Upper lobe of right lung (tissue), 1 donor: ENCODE measurements at regions not wholly inside any gene's neighbourhood (a gene's known extent, or its start where the extent isn't known, plus 50 kb on each side); places are given as distances from the start of the nearest gene placed in this dataset.

Experiments
- ATAC-seq: fragments of 200-7000 bp; cut with Tn5 transposase; one replicate; pipeline ENCODE4 v1.9.1; 2020; ENCODE audit warnings: mild to moderate bottlenecking, moderate library complexity
- DNase-seq: peaks from one replicate; pipeline ENCODE4 v3.0.0-alpha.2; 2020
- H3K27ac ChIP-seq: fragments of 200-600 bp; one replicate; pipeline ENCODE4 v1.8.0; 2022
- H3K27me3 ChIP-seq: fragments of 200-600 bp; one replicate; pipeline ENCODE4 v1.8.0; 2022; ENCODE audit warnings: mild to moderate bottlenecking
- H3K36me3 ChIP-seq: fragments of 200-600 bp; one replicate; pipeline ENCODE4 v1.8.0; 2022
- H3K4me1 ChIP-seq: fragments of 200-600 bp; one replicate; pipeline ENCODE4 v1.8.0; 2022
- H3K4me3 ChIP-seq: fragments of 200-600 bp; one replicate; pipeline ENCODE4 v1.8.0; 2022; ENCODE audit warnings: mild to moderate bottlenecking
- H3K9me3 ChIP-seq: fragments of 200-600 bp; one replicate; pipeline ENCODE4 v1.8.0; 2022
- CTCF ChIP-seq: fragments of 200-600 bp; IDR thresholded peaks from one replicate; pipeline ENCODE4 v1.8.0; 2022; ENCODE audit warnings: antibody characterized with exemption
- intact Hi-C: fragments of 100-400 bp; cut with DNase I; formaldehyde crosslinking; loops from one replicate; pipeline ENCODE4 v1.11.0; 2022
- donor health status: DM: no; HTN: yes; CAD: no; lungs with severe emphysema.

GRCh38 chr1:87702455-87702854 lies 373.8 kb downstream of the LMO4 start:
- Histone ChIP-seq H3K9me3 (no peaks in the 10 kb centered on the region), H3K36me3 (no peaks in the 10 kb centered on the region), H3K27me3 (no peaks in the 10 kb centered on the region), H3K4me1 (no peaks in the 10 kb centered on the region), H3K4me3 (no peak overlapping the region), H3K27ac (no peak overlapping the region)
- intact Hi-C loops = no loop called here
- no peak for ATAC-seq
- no peak for DNase-seq
- TF ChIP-seq CTCF = no peak

- no peaks in the 10 kb centered on the region for H3K4me1 ChIP-seq
- H3K27me3 ChIP-seq = no peaks in the 10 kb centered on the region
- H3K9me3 ChIP-seq = no peaks in the 10 kb centered on the region
- no peaks in the 10 kb centered on the region for H3K36me3 ChIP-seq
- intact Hi-C loops = no loop called here
- no peak overlapping the region for H3K4me3 ChIP-seq
- no peak overlapping the region for H3K27ac ChIP-seq
- ATAC-seq (no peak), DNase-seq (no peak)
- TF ChIP-seq CTCF = no peak
Observed at GRCh38 chr1:87705233-87705632, 376.6 kb downstream of the LMO4 start.

- Histone ChIP-seq H3K4me3 (no peak overlapping the region), H3K4me1 (no peaks in the 10 kb centered on the region), H3K27me3 (no peaks in the 10 kb centered on the region), H3K36me3 (no peaks in the 10 kb centered on the region), H3K9me3 (no peaks in the 10 kb centered on the region), H3K27ac (no peak overlapping the region)
- ATAC-seq (no peak), DNase-seq (no peak)
- intact Hi-C loops = no loop called here
- TF ChIP-seq CTCF = no peak
Observed at GRCh38 chr1:87706203-87706602, 377.5 kb downstream of the LMO4 start.

- no peak for DNase-seq
- intact Hi-C loops = no loop called here
- no peak for TF ChIP-seq CTCF
Observed at GRCh38 chr1:87706779-87707228, 378.1 kb downstream of the LMO4 start.

GRCh38 chr1:87707411-87707810 lies 378.7 kb downstream of the LMO4 start:
- Histone ChIP-seq H3K27ac (no peak overlapping the region), H3K4me3 (no peak overlapping the region), H3K9me3 (no peaks in the 10 kb centered on the region), H3K4me1 (no peaks in the 10 kb centered on the region), H3K27me3 (no peaks in the 10 kb centered on the region), H3K36me3 (no peaks in the 10 kb centered on the region)
- intact Hi-C loops = no loop called here
- no peak for DNase-seq
- TF ChIP-seq CTCF = no peak
- ATAC-seq = no peak

More at GRCh38 chr1:87706779-87707228, 378.1 kb downstream of the LMO4 start:
- H3K27me3 ChIP-seq = no peaks in the 10 kb centered on the region
- ATAC-seq = no peak
- no peaks in the 10 kb centered on the region for H3K4me1 ChIP-seq
- H3K36me3 ChIP-seq = no peaks in the 10 kb centered on the region
- no peak overlapping the region for H3K4me3 ChIP-seq
- no peaks in the 10 kb centered on the region for H3K9me3 ChIP-seq
- H3K27ac ChIP-seq = no peak overlapping the region

GRCh38 chr1:87712261-87713010 lies 383.8 kb downstream of the LMO4 start:
- Histone ChIP-seq H3K27ac (no peak overlapping the region), H3K9me3 (no peaks in the 10 kb centered on the region), H3K4me1 (no peaks in the 10 kb centered on the region), H3K27me3 (no peaks in the 10 kb centered on the region), H3K36me3 (no peaks in the 10 kb centered on the region), H3K4me3 (no peak overlapping the region)
- DNase-seq (no peak), ATAC-seq (no peak)
- no peak for TF ChIP-seq CTCF
- intact Hi-C loops = no loop called here
